VCaP (cell line): ENCODE measurements at regions not wholly inside any gene's neighbourhood (a gene's known extent, or its start where the extent isn't known, plus 50 kb on each side); places are given as distances from the start of the nearest gene placed in this dataset.

ENCODE experiments used
- H3K27ac ChIP-seq: fragments of 450-650 bp; 2 replicates; pipeline ENCODE4 v1.5.1; 2017
- CTCF ChIP-seq: fragments of 450-650 bp; conservative IDR thresholded peaks from 2 replicates; pipeline ENCODE4 v1.5.1; 2017; ENCODE audit warnings: mild to moderate bottlenecking, moderate library complexity

- no peak for TF ChIP-seq CTCF
- no peak overlapping the region for H3K27ac ChIP-seq
Observed at GRCh38 chr18:75801178-75801577, 373.7 kb upstream of the SMIM21 start.

- no peak overlapping the region for H3K27ac ChIP-seq
- no peak for TF ChIP-seq CTCF
Observed at GRCh38 chr18:75800331-75800648, 372.8 kb upstream of the SMIM21 start.

- no peak for TF ChIP-seq CTCF
- H3K27ac ChIP-seq = no peak overlapping the region
Observed at GRCh38 chr18:75799449-75800330, 372.2 kb upstream of the SMIM21 start.

GRCh38 chr18:75797046-75797445 is 369.5 kb upstream of the SMIM21 start:
- no peak overlapping the region for H3K27ac ChIP-seq
- no peak for TF ChIP-seq CTCF

- TF ChIP-seq CTCF = no peak
- H3K27ac ChIP-seq = no peak overlapping the region
Observed at GRCh38 chr18:75790796-75791195, 363.3 kb upstream of the SMIM21 start.

GRCh38 chr18:75790111-75790510 is 362.6 kb upstream of the SMIM21 start:
- no peak for TF ChIP-seq CTCF
- H3K27ac ChIP-seq = no peak overlapping the region

GRCh38 chr18:75785834-75786233 is 358.3 kb upstream of the SMIM21 start:
- no peak for TF ChIP-seq CTCF
- H3K27ac ChIP-seq = no peak overlapping the region
